OCI-LY7 (cell line): ENCODE measurements at regions not wholly inside any gene's neighbourhood (a gene's known extent, or its start where the extent isn't known, plus 50 kb on each side); places are given as distances from the start of the nearest gene placed in this dataset.

ENCODE experiments used
- BruUV-seq: library from RNA; stranded (reverse); fragments of 400-500 nt; replicated peaks from 2 replicates; lab custom pipeline; 2021; lab: Mats Ljungman, UMichigan
- CTCF ChIA-PET: fragments of 300-600 bp; sonication (Branson Sonifier 250); formaldehyde crosslinking; loops from one replicate; lab custom pipeline; 2022; ENCODE audit warnings: antibody characterized with exemption; ENCODE audit not compliant: unreplicated experiment; lab: Charles Lee
- POLR2A ChIA-PET: fragments of 300-600 bp; sonication (Branson Sonifier 250); formaldehyde crosslinking; loops from one replicate; lab custom pipeline; 2022; ENCODE audit warnings: antibody characterized with exemption; lab: Charles Lee
- DNase-seq: peaks from one replicate; pipeline ENCODE4 v3.0.0-alpha.2; 2015; ENCODE audit warnings: low spot score
- H2AFZ ChIP-seq: fragments of 200-600 bp; sonication (generic), shearing (Covaris generic); 2 replicates; pipeline ENCODE4 v1.6.1; 2014; ENCODE audit warnings: mild to moderate bottlenecking, antibody characterized with exemption, low read length, moderate library complexity
- H3K27ac ChIP-seq: fragments of 200-600 bp; sonication (generic); 2 replicates; pipeline ENCODE4 v1.5.1; 2014; ENCODE audit warnings: mixed run types, low read depth, mild to moderate bottlenecking, moderate library complexity, low read length, inconsistent platforms; ENCODE audit not compliant: poor library complexity, severe bottlenecking
- H3K36me3 ChIP-seq: fragments of 200-600 bp; sonication (generic); 2 replicates; pipeline ENCODE4 v1.6.1; 2014; ENCODE audit warnings: mild to moderate bottlenecking, antibody characterized with exemption, low read length, moderate library complexity, mixed read lengths; ENCODE audit not compliant: insufficient read depth
- H3K4me1 ChIP-seq: fragments of 200-600 bp; sonication (generic); 2 replicates; pipeline ENCODE4 v1.5.1; 2014; ENCODE audit warnings: mild to moderate bottlenecking, low read length; ENCODE audit not compliant: insufficient read depth, poor library complexity, severe bottlenecking
- H3K4me2 ChIP-seq: fragments of 200-600 bp; sonication (generic); 2 replicates; pipeline ENCODE4 v1.6.1; 2014; ENCODE audit warnings: mild to moderate bottlenecking, low read length
- H3K4me3 ChIP-seq: fragments of 200-600 bp; sonication (generic); 2 replicates; pipeline ENCODE4 v1.5.1; 2014; ENCODE audit warnings: mild to moderate bottlenecking, low read depth, low read length; ENCODE audit not compliant: poor library complexity, severe bottlenecking
- H3K79me2 ChIP-seq: fragments of 200-600 bp; sonication (generic); 2 replicates; pipeline ENCODE4 v1.6.1; 2016; ENCODE audit warnings: low read depth, mild to moderate bottlenecking, low read length, moderate library complexity, mixed read lengths; ENCODE audit not compliant: insufficient read depth
- H3K9me2 ChIP-seq: fragments of 200-600 bp; sonication (generic); 2 replicates; pipeline ENCODE4 v1.6.1; 2016; ENCODE audit warnings: mild to moderate bottlenecking, low read length, mixed read lengths; ENCODE audit not compliant: insufficient read depth
- H3K9me3 ChIP-seq: fragments of 200-600 bp; sonication (generic); 2 replicates; pipeline ENCODE4 v1.6.1; 2014; ENCODE audit warnings: mild to moderate bottlenecking, mixed run types, low read length, mixed read lengths
- H4K20me1 ChIP-seq: fragments of 200-600 bp; sonication (generic); 2 replicates; pipeline ENCODE4 v1.6.1; 2014; ENCODE audit warnings: mild to moderate bottlenecking, antibody characterized with exemption, low read length, moderate library complexity, mixed read lengths; ENCODE audit not compliant: insufficient read depth
- EZH2phosphoT487 ChIP-seq: fragments of 200-600 bp; sonication (generic); IDR thresholded peaks from 2 replicates; pipeline ENCODE4 v1.6.1; 2018; ENCODE audit warnings: low read depth, borderline replicate concordance, mild to moderate bottlenecking, mixed run types, antibody characterized with exemption, low read length, moderate library complexity, mixed read lengths
- intact Hi-C: fragments of 100-400 bp; cut with micrococcal nuclease; formaldehyde crosslinking; loops from one replicate; pipeline ENCODE4 v1.10.0; 2022; ENCODE audit not compliant: unreplicated experiment
- TF ChIP-seq, protein P1 (sequence below): fragments of 200-600 bp; sonication (generic); conservative IDR thresholded peaks from 2 replicates; pipeline ENCODE4 v1.5.1; 2014; ENCODE audit warnings: mild to moderate bottlenecking, antibody characterized with exemption, low read length, moderate library complexity, mixed read lengths

DNA sequence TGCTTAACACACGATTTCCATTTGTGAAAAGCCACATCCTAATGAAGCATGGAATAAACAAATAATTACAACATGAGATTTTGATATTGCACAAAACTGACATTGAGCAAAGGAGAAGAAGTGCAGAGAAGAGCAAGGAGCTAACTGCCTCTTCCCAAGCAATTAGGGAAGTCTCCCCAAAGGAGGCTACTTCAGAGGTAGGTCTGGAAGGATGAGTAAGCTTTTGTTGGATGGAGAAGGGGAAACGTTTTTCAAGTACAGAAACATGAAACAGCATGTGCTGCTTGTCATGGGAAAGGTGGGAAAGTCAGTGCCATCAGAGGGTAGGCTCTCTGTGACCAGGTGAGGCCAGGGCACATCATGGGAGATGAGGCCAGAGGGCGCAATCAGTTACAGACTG is 132.2 kb upstream of the SESN3 start:
- Histone ChIP-seq H2AFZ (no peak overlapping the region), H3K9me2 (no peaks in the 10 kb centered on the region), H3K4me2 (no peak overlapping the region), H3K9me3 (no peaks in the 10 kb centered on the region), H3K4me1 (no peaks in the 10 kb centered on the region), H3K79me2 (no peaks in the 10 kb centered on the region), H3K36me3 (no peaks in the 10 kb centered on the region), H4K20me1 (no peaks in the 10 kb centered on the region; the same call in 1 of the 2 replicates), H3K27ac (no peak overlapping the region), H3K4me3 (no peak overlapping the region)
- no TSS peak for BruUV-seq
- TF ChIP-seq, protein P1, sequence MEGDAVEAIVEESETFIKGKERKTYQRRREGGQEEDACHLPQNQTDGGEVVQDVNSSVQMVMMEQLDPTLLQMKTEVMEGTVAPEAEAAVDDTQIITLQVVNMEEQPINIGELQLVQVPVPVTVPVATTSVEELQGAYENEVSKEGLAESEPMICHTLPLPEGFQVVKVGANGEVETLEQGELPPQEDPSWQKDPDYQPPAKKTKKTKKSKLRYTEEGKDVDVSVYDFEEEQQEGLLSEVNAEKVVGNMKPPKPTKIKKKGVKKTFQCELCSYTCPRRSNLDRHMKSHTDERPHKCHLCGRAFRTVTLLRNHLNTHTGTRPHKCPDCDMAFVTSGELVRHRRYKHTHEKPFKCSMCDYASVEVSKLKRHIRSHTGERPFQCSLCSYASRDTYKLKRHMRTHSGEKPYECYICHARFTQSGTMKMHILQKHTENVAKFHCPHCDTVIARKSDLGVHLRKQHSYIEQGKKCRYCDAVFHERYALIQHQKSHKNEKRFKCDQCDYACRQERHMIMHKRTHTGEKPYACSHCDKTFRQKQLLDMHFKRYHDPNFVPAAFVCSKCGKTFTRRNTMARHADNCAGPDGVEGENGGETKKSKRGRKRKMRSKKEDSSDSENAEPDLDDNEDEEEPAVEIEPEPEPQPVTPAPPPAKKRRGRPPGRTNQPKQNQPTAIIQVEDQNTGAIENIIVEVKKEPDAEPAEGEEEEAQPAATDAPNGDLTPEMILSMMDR = no peak
- no peak for TF ChIP-seq EZH2phosphoT487
- intact Hi-C loops = no loop called here
- no peak for DNase-seq
- ChIA-PET CTCF (no interaction called here), POLR2A (no interaction called here)

GRCh38 chr11:95361180-95361579 is 130.2 kb upstream of the SESN3 start:
- H2AFZ ChIP-seq = no peak overlapping the region
- no peaks in the 10 kb centered on the region; the same call in 1 of the 2 replicates for H4K20me1 ChIP-seq
- no TSS peak for BruUV-seq
- no peaks in the 10 kb centered on the region for H3K9me3 ChIP-seq
- H3K4me1 ChIP-seq = no peaks in the 10 kb centered on the region
- no peak overlapping the region for H3K27ac ChIP-seq
- CTCF ChIA-PET = no interaction called here
- H3K79me2 ChIP-seq = no peaks in the 10 kb centered on the region
- H3K36me3 ChIP-seq = no peaks in the 10 kb centered on the region
- intact Hi-C loops = no loop called here
- TF ChIP-seq EZH2phosphoT487 = no peak
- TF ChIP-seq, protein P1 = no peak
- H3K4me2 ChIP-seq = no peak overlapping the region
- no peak for DNase-seq
- no peak overlapping the region for H3K4me3 ChIP-seq
- POLR2A ChIA-PET = no interaction called here
- no peaks in the 10 kb centered on the region for H3K9me2 ChIP-seq

- H3K4me1 ChIP-seq = no peaks in the 10 kb centered on the region
- no peaks in the 10 kb centered on the region for H3K9me2 ChIP-seq
- H3K4me2 ChIP-seq = no peak overlapping the region
- no TSS peak for BruUV-seq
- H2AFZ ChIP-seq = no peak overlapping the region
- no peaks in the 10 kb centered on the region for H3K9me3 ChIP-seq
- ChIA-PET CTCF (no interaction called here), POLR2A (interaction anchor here (0.7 kb wide), 1 partner anchor 15 kb away, joined by 3 read pairs; no protein-coding TSS in a partner anchor)
- TF ChIP-seq EZH2phosphoT487 = no peak
- H3K4me3 ChIP-seq = no peak overlapping the region
- H3K27ac ChIP-seq = no peak overlapping the region
- H4K20me1 ChIP-seq = no peaks in the 10 kb centered on the region
- intact Hi-C loops = no loop called here
- H3K36me3 ChIP-seq = no peaks in the 10 kb centered on the region
- H3K79me2 ChIP-seq = no peaks in the 10 kb centered on the region
- DNase-seq = no peak
Measured at GRCh38 chr11:95360377-95361075, 129.5 kb upstream of the SESN3 start.
